ENCODE measurements at regions not wholly inside any gene's neighbourhood (a gene's known extent, or its start where the extent isn't known, plus 50 kb on each side); places are given as distances from the start of the nearest gene placed in this dataset.

DNA sequence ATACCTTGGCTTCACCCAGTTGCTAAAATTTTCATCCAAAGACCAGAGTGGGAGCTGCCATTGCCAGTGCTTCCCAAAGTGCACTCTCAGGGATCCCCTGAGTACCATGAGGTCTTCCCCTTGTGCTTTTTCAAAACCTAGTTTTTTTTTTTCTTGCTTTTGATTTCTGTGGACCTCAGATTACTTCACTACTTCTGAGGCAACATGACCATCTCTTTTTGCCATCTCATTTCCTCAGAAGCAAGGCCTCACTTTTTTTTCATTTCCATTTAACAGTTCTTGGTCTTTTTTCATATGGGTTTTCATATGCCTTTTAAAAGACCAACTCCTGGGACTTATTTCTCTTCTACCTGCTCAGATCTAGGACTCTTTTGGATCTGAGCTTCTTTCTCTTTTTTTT is 64.1 kb upstream of the MMS22L start:
- no peak overlapping the region for H3K9ac ChIP-seq (ENCODE audit: low read length)
- no peak overlapping the region for H3K4me2 ChIP-seq (replicated peaks; ENCODE audit: low read depth, low read length, poor library complexity, severe bottlenecking)
- H3K36me3 ChIP-seq (replicated peaks in 1 of 2; ENCODE audit: control extremely low read depth in 1 of 2, control insufficient read depth in 1 of 2, extremely low read depth in 1 of 2, insufficient read depth in 2 of 2, low read length in 1 of 2), result no peaks in the 10 kb centered on the region
- no peak for ATAC-seq (ENCODE audit: low read depth)
- Mint-ChIP-seq H3K27me3 (no peaks in the 10 kb centered on the region), H3K4me3 (no peak overlapping the region), H3K4me1 (no peaks in the 10 kb centered on the region), H3K9me3 (ENCODE audit: insufficient read depth) (no peaks in the 10 kb centered on the region), H3K27ac (no peak overlapping the region)
- no peak for DNase-seq
- H3K4me1 ChIP-seq (ENCODE audit: control insufficient read depth in 2 of 2, insufficient read depth in 2 of 2, low read length in 2 of 2), result no peaks in the 10 kb centered on the region
- no peaks in the 10 kb centered on the region for H3K9me3 ChIP-seq (ENCODE audit: control extremely low read depth in 1 of 3, control insufficient read depth in 2 of 3, insufficient read depth in 1 of 3, low read length in 2 of 3)
- H3K79me2 ChIP-seq (ENCODE audit: control insufficient read depth, insufficient read depth, low read length), result no peaks in the 10 kb centered on the region
- no peak overlapping the region for H2AFZ ChIP-seq (ENCODE audit: insufficient read depth, low read depth, low read length, poor library complexity, severe bottlenecking)
- ChIA-PET CTCF (no interaction called here), POLR2A (no interaction called here)
- H3K27ac ChIP-seq (ENCODE audit: low read length in 2 of 2), result no peak overlapping the region
- no peaks in the 10 kb centered on the region for H4K20me1 ChIP-seq (ENCODE audit: control insufficient read depth, insufficient read depth, low read length, poor library complexity, severe bottlenecking)
- TF ChIP-seq EZH2 (IDR thresholded peaks at IDR 0.05; ENCODE audit: borderline replicate concordance, insufficient read depth, low read depth, low read length, poor library complexity, severe bottlenecking), result no peak
- TF ChIP-seq, protein P1, sequence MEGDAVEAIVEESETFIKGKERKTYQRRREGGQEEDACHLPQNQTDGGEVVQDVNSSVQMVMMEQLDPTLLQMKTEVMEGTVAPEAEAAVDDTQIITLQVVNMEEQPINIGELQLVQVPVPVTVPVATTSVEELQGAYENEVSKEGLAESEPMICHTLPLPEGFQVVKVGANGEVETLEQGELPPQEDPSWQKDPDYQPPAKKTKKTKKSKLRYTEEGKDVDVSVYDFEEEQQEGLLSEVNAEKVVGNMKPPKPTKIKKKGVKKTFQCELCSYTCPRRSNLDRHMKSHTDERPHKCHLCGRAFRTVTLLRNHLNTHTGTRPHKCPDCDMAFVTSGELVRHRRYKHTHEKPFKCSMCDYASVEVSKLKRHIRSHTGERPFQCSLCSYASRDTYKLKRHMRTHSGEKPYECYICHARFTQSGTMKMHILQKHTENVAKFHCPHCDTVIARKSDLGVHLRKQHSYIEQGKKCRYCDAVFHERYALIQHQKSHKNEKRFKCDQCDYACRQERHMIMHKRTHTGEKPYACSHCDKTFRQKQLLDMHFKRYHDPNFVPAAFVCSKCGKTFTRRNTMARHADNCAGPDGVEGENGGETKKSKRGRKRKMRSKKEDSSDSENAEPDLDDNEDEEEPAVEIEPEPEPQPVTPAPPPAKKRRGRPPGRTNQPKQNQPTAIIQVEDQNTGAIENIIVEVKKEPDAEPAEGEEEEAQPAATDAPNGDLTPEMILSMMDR (IDR thresholded peaks at IDR 0.05), result no peak
- intact Hi-C loops (cut with micrococcal nuclease), result no loop called here
- H3K4me3 ChIP-seq (ENCODE audit: control extremely low read depth in 1 of 5, extremely low read depth in 1 of 5, insufficient read depth in 1 of 5, low read depth in 2 of 5, low read length in 4 of 5), result no peak overlapping the region
- no peaks in the 10 kb centered on the region for H3K27me3 ChIP-seq (replicated peaks in 1 of 4; ENCODE audit: control extremely low read depth in 1 of 4, control insufficient read depth in 3 of 4, insufficient read depth in 4 of 4, low read length in 3 of 4)

GRCh38 chr6:97361286-97361685 is 78.3 kb upstream of the MMS22L start:
- intact Hi-C loops (cut with micrococcal nuclease), result no loop called here
- Histone ChIP-seq H2AFZ (ENCODE audit: insufficient read depth, low read depth, low read length, poor library complexity, severe bottlenecking) (no peak overlapping the region), H3K4me2 (replicated peaks; ENCODE audit: low read depth, low read length, poor library complexity, severe bottlenecking) (no peak overlapping the region), H3K9me3 (ENCODE audit: control extremely low read depth in 1 of 3, control insufficient read depth in 2 of 3, insufficient read depth in 1 of 3, low read length in 2 of 3) (no peaks in the 10 kb centered on the region), H3K4me3 (ENCODE audit: control extremely low read depth in 1 of 5, extremely low read depth in 1 of 5, insufficient read depth in 1 of 5, low read depth in 2 of 5, low read length in 4 of 5) (no peak overlapping the region), H3K79me2 (ENCODE audit: control insufficient read depth, insufficient read depth, low read length) (no peaks in the 10 kb centered on the region), H3K4me1 (ENCODE audit: control insufficient read depth in 2 of 2, insufficient read depth in 2 of 2, low read length in 2 of 2) (no peaks in the 10 kb centered on the region), H3K9ac (ENCODE audit: low read length) (no peak overlapping the region), H4K20me1 (ENCODE audit: control insufficient read depth, insufficient read depth, low read length, poor library complexity, severe bottlenecking) (no peaks in the 10 kb centered on the region), H3K36me3 (replicated peaks in 1 of 2; ENCODE audit: control extremely low read depth in 1 of 2, control insufficient read depth in 1 of 2, extremely low read depth in 1 of 2, insufficient read depth in 2 of 2, low read length in 1 of 2) (no peaks in the 10 kb centered on the region), H3K27me3 (replicated peaks in 1 of 4; ENCODE audit: control extremely low read depth in 1 of 4, control insufficient read depth in 3 of 4, insufficient read depth in 4 of 4, low read length in 3 of 4) (no peaks in the 10 kb centered on the region), H3K27ac (ENCODE audit: low read length in 2 of 2) (no peak overlapping the region)
- ChIA-PET CTCF (no interaction called here), POLR2A (no interaction called here)
- TF ChIP-seq, protein P1 (IDR thresholded peaks at IDR 0.05), result no peak
- no peak for TF ChIP-seq EZH2 (IDR thresholded peaks at IDR 0.05; ENCODE audit: borderline replicate concordance, insufficient read depth, low read depth, low read length, poor library complexity, severe bottlenecking)
- DNase-seq (no peak), ATAC-seq (ENCODE audit: low read depth) (no peak)
- H3K27ac Mint-ChIP-seq, result no peak overlapping the region
- H3K9me3 Mint-ChIP-seq (ENCODE audit: insufficient read depth), result no peaks in the 10 kb centered on the region
- no CpG with 5 or more reads among the region's 2 CpGs for WGBS (ENCODE audit: insufficient coverage)
- no peaks in the 10 kb centered on the region for H3K4me1 Mint-ChIP-seq
- H3K4me3 Mint-ChIP-seq, result no peak overlapping the region
- H3K27me3 Mint-ChIP-seq, result peaks cover 4% of the 10 kb centered on the region

All from B cell (primary cell).